Tibial nerve (tissue), 4 donors: ENCODE measurements at regions not wholly inside any gene's neighbourhood (a gene's known extent, or its start where the extent isn't known, plus 50 kb on each side); places are given as distances from the start of the nearest gene placed in this dataset.

Experiments used
- DNase-seq, 2 donors: peaks; one replicate each; pipeline ENCODE4 v3.0.0-alpha.2; 2019; ENCODE audit warnings: low spot score in 2 of 2
- H3K27ac ChIP-seq, 4 donors: fragments of 200-600 bp; sonication (generic) in 3 of 4; one replicate each; pipeline ENCODE4 v1.5.1; 2017 to 2019; ENCODE audit warnings: mild to moderate bottlenecking in 1 of 4
- H3K27me3 ChIP-seq, 2 donors: fragments of 200-600 bp; sonication (generic) in 1 of 2; one replicate each; pipeline versions ENCODE4 v1.5.1 to v1.6.0; 2017 to 2019
- H3K36me3 ChIP-seq, 3 donors: fragments of 200-600 bp; sonication (generic); one replicate each; pipeline ENCODE4 v1.5.1; 2018 to 2019
- H3K4me1 ChIP-seq, 4 donors: fragments of 200-600 bp; sonication (generic) in 3 of 4; one replicate each; pipeline ENCODE4 v1.5.1; 2017 to 2019
- H3K4me3 ChIP-seq, 4 donors: fragments of 200-600 bp; sonication (generic) in 3 of 4; one replicate each; pipeline ENCODE4 v1.5.1; 2017 to 2019; ENCODE audit warnings: mild to moderate bottlenecking in 1 of 4, moderate library complexity in 1 of 4
- H3K9me3 ChIP-seq, 4 donors: fragments of 200-600 bp; sonication (generic) in 3 of 4; one replicate each; pipeline ENCODE4 v1.5.1; 2017 to 2019
- CTCF ChIP-seq, 5 experiments: fragments of 200-600 bp in 3 of 5; fragments of 450-650 bp in 2 of 5; sonication (generic) in 3 of 5; IDR thresholded peaks; one replicate each; pipeline ENCODE4 v1.5.1; 2016 to 2019; ENCODE audit warnings: antibody characterized with exemption in 5 of 5, mild to moderate bottlenecking in 3 of 5, moderate library complexity in 2 of 5
- EP300 ChIP-seq, 2 donors: sonication (generic); formaldehyde crosslinking; IDR thresholded peaks; one replicate each; pipeline ENCODE4 v1.6.1; 2017; ENCODE audit warnings: antibody characterized with exemption in 2 of 2, mild to moderate bottlenecking in 1 of 2
- POLR2A ChIP-seq, 2 donors: fragments of 450-650 bp; IDR thresholded peaks; one replicate each; pipeline ENCODE4 v1.6.1; 2017; ENCODE audit warnings: antibody characterized with exemption in 2 of 2, mild to moderate bottlenecking in 2 of 2, moderate library complexity in 2 of 2
- WGBS, 2 donors: methylation state at CpG; one replicate each; pipeline ENCODE4 v1.1.5; 2018; 5-methylcytosine and 5-hydroxymethylcytosine counted together

DNA sequence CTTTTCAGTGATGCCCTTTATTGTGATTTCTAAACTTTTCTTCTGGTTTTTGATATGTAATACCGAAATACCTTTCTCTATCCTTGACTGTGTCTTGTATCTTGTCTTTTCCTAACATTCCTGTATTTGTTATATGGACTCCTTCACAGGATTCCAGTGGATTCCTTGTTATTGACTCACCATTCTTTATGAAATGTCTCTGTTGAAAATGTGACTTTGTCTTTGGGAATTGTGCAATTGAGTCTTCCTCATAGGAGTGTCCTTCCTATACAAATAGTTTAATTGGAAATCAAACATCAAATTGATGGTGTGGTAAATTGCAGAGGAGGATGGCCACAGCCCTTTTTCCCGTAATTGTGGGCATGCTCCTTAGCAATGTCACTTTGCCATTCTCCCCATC, 296.6 kb upstream of the KITLG start:
- TF ChIP-seq EP300 (IDR thresholded peaks at IDR 0.05): no peak
- no peak for TF ChIP-seq POLR2A (IDR thresholded peaks at IDR 0.05)
- TF ChIP-seq CTCF (IDR thresholded peaks at IDR 0.05): no peak
- no peaks in the 10 kb centered on the region for H3K27me3 ChIP-seq
- no peak overlapping the region for H3K27ac ChIP-seq
- 93 to 98% methylated on average over 2 of the region's 2 CpGs for WGBS, 2 donors
- no peaks in the 10 kb centered on the region for H3K36me3 ChIP-seq
- DNase-seq: no peak
- no peaks in the 10 kb centered on the region for H3K4me1 ChIP-seq
- no peaks in the 10 kb centered on the region for H3K9me3 ChIP-seq
- no peak overlapping the region for H3K4me3 ChIP-seq

DNA sequence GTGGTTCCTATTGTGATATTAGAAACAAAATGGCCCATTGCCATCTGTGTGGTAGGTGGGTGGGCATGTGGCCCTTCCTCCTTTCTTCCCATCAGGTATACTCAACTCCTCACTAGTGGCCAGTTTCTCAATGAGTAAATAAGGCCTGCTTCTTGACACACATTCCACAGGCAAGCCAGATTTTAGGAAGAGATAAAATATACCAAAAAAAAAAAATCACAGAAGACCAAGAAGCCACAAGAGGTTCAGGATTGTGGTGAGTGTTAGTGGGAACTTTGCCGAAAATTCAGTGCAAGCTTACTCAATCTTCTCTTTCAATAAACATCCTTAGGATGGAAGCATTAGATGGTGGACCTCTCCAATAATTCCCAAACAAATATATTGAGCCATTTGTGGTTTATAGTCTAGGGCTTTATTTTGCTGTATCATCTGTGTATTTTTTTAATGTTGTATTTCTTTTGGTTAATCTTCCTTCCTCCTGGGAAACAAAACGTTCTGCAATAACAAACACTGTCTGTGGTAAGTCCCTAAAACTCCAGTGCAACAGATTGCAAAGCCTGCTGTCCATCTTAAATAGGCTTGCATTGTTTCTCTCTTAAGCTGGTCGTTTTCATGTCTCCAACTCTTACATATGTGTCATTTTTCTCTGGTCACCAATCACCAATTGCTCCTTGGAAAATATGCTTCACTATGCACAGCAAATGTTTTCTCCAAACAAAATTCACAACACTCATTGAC, 289.9 kb upstream of the KITLG start:
- H3K27ac ChIP-seq: peak overlapping the region in 1 of 4 donors; percentile 34

GRCh38 chr12:88868050-88868449, 287.8 kb upstream of the KITLG start:
- no peaks in the 10 kb centered on the region for H3K27me3 ChIP-seq
- no peak overlapping the region for H3K4me3 ChIP-seq
- no peak overlapping the region for H3K27ac ChIP-seq
- no peak for TF ChIP-seq EP300 (IDR thresholded peaks at IDR 0.05)
- TF ChIP-seq CTCF (IDR thresholded peaks at IDR 0.05): no peak
- TF ChIP-seq POLR2A (IDR thresholded peaks at IDR 0.05): no peak
- H3K9me3 ChIP-seq: no peaks in the 10 kb centered on the region
- no peak for DNase-seq
- no peaks in the 10 kb centered on the region for H3K36me3 ChIP-seq
- H3K4me1 ChIP-seq: peaks cover 0 to 6% (median 0%) of the 10 kb centered on the region in 4 donors

More for the DNA sequence above, 289.9 kb upstream of the KITLG start:
- no peaks in the 10 kb centered on the region for H3K9me3 ChIP-seq
- 22 to 25% methylated on average over 3 of the region's 3 CpGs for WGBS, 2 donors
- no peaks in the 10 kb centered on the region for H3K36me3 ChIP-seq
- DNase-seq: no peak
- H3K4me3 ChIP-seq: no peak overlapping the region
- no peak for TF ChIP-seq EP300 (IDR thresholded peaks at IDR 0.05)
- TF ChIP-seq CTCF (IDR thresholded peaks at IDR 0.05): no peak
- TF ChIP-seq POLR2A (IDR thresholded peaks at IDR 0.05): no peak
- peaks cover 0 to 6% (median 0%) of the 10 kb centered on the region in 4 donors for H3K4me1 ChIP-seq
- no peaks in the 10 kb centered on the region for H3K27me3 ChIP-seq

DNA sequence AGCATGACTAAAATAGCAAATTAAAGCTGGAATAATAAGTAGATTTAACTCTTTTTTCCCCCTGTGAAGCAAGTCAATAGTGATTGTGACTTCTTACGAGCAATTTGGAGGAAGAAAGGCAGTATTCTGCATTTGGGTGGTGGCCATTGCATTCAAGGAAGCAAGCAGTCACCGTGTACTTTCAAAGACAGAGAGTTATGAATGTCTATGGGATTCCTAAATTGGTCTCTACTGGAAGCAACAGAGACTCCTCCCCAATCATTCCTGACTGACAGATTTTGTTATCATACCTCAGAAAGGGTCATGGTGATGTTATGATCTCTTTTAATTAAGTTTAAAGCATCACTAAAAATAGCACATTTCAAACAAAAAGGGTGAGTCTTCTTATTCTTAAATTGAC, 287.2 kb upstream of the KITLG start:
- H3K27ac ChIP-seq: no peak overlapping the region
- TF ChIP-seq CTCF (IDR thresholded peaks at IDR 0.05): no peak
- no peak for TF ChIP-seq EP300 (IDR thresholded peaks at IDR 0.05)
- no peak for TF ChIP-seq POLR2A (IDR thresholded peaks at IDR 0.05)
- WGBS, 2 donors: 62 to 70% methylated on average over 2 of the region's 2 CpGs

DNA sequence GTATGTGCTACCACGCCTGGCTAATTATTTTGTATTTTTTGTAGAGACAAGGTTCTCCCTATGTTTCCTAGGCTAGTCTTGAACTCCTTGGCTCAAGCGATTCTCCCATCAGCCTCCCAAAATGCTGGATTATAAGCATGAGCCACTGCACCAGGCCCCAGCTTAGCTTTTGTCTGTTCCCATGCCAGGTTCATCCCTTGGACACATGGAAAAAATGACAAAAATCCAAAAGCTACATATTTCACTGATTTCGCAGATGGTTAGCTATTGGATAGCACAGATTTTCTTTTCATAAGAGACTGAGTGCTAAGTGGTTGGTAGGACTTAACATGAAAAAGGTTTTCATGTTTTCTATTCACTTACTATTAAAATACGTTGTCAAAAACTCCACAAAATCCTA, 286.6 kb upstream of the KITLG start:
- Histone ChIP-seq H3K27me3 (no peaks in the 10 kb centered on the region), H3K4me3 (no peak overlapping the region), H3K36me3 (no peaks in the 10 kb centered on the region), H3K27ac (no peak overlapping the region), H3K9me3 (no peaks in the 10 kb centered on the region), H3K4me1 (peaks cover 0 to 6% (median 0%) of the 10 kb centered on the region in 4 donors)
- no peak for DNase-seq
- 83 to 90% methylated on average over 4 of the region's 4 CpGs for WGBS, 2 donors
- TF ChIP-seq POLR2A (IDR thresholded peaks at IDR 0.05) (no peak), CTCF (IDR thresholded peaks at IDR 0.05) (no peak), EP300 (IDR thresholded peaks at IDR 0.05) (no peak)

More for the DNA sequence above, 287.2 kb upstream of the KITLG start:
- Histone ChIP-seq H3K27me3 (no peaks in the 10 kb centered on the region), H3K4me3 (no peak overlapping the region), H3K9me3 (no peaks in the 10 kb centered on the region), H3K4me1 (peaks cover 0 to 6% (median 0%) of the 10 kb centered on the region in 4 donors), H3K36me3 (no peaks in the 10 kb centered on the region)
- no peak for DNase-seq
